NOMO-1 treated with dmso at 0.1 percent for 144 hours (cell line): ENCODE measurements at regions not wholly inside any gene's neighbourhood (a gene's known extent, or its start where the extent isn't known, plus 50 kb on each side); places are given as distances from the start of the nearest gene placed in this dataset.
"Not testable (repeated sequence)": the region's sequence is repeated elsewhere in the genome, so short reads cannot be mapped to it uniquely, and the experiment has no call there.

ENCODE experiments used
- DNase-seq: peaks from one replicate; lab custom pipeline; 2025; ENCODE audit not compliant: unreplicated experiment; lab: John Stamatoyannopoulos, UW

DNA sequence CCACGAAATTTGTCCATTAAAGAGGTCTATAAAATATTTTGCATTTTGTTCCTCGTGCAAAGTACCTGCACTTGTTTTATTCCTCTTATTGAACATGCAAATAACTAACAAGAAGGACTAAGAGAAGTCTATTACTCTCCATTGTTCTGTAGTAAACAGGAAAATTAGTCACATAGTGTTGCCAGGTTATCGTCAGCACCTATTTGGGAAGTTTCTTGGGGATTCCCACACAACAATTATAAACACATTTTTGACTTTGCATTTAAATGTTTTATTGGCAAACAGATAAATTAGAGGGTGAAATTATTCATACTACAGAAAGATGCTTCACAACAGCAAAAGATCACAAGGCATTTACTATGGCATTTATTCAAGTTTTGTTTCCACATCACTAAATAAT, 174.5 kb downstream of the ZC3H11B start:
- DNase-seq = no peak

DNA sequence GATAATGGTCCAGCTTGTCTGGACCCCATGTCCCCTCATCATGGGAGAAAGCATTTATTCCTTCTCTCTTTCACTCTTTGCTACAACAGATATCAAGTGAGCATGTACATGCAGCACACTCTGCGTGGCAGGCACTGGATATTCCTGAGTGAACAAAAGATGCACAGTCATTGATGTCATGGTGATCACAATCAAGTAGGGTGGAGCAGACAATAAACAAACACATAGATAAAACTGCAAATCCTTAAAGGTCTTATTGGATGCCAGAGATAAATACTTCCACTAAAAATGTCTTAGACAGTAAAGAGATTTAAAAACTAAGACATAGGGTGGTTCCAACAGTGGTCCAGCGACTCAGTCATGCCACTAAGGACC, 178.0 kb downstream of the ZC3H11B start:
- DNase-seq = no peak

DNA sequence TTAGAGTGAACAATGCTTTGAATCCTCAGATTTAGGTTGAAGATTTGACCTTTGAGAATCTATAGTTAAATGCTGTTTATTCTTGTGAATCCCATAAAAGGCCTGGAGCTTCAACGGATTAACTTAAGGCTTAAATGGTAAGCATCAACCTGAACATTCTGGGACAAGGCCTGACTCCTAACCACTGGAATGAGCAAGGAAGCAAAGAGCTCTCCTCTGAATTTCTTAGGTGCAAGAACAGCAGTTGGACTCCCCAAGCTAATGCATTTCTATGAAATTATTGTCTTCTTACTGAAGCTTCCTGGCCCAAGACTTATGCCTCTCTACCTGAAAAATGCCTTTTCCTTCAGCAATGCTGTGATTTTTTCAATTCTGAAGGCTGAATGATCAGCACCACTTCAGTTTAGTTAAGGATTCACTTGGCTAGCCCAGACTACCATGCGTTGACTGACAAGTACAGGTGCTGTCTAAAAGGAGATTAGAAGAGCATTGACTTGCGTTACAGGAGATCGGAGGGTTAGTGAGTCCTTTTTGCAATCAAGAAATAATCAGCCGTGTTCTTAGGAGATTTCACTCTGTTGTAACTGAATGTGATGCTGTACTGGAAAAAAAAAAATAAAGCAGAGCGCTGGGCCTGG, 178.5 kb downstream of the ZC3H11B start:
- DNase-seq = no peak

DNA sequence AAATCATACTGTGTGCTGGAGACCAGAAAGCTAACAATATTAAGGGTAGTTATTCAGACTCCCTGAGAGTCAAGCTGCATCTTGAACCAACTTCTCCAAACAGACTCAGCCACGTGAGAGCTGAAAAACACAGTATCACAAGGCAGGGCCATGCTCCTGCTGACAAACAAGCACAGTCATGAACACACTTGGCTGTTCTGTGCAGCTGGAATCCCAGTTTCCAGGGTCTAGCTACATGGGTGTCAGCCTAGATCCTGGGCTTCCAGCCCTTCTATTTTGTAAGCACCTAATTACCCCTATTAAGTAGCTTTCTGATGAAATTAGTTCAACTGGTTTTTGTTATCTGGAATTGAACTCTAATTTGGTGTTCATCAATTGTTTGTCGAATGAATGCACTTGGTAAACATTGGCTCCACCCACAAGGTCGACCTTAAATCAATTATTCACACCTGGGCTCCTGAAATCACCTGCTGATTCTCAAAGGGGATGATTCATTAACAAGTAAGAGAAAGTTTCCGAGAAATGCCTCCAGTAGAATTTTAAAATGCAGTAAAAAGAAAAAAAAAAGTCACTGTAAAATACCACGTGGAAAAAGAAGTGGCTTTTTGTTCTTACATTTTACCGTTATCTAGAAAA, 179.3 kb downstream of the ZC3H11B start:
- DNase-seq = no peak

DNA sequence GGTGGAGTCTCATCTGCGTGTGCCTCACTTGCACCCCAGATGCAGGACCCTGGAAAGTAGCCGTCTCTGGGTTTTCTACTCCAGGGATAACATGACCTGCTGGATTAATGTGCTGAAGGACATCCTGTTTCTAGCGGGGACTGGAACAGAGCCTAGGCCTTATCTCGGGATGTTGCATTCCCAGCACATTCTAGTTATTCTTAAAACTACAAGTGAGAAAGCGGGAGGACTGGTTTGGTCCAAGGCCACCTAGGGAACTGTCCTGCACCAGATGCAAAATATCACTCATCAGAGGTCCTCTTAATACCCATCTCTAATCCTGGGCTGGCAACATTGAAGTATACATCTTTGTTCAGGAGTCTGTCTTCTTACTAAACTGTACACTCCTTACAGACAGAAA, 179.9 kb downstream of the ZC3H11B start:
- DNase-seq = no peak

DNA sequence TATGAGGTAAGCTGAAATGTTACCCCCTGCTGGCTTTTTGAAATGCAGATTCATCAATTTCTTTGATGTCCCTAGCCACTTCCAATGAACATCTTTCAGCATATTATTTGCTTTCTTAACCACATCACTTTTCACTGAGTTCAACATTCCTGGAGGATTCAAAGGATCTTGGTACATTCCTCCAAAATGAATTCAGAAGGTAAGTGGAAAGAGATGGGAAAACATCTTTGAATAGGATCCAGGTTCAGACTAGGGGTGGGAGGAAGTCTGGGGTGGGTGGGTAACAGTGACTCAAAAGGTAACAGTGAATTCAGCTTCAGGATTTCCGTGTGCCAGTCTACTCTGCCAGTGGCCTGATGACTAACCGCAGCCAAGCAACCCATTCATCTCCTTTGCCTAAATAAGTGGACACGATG, 180.7 kb downstream of the ZC3H11B start:
- DNase-seq = no peak

DNA sequence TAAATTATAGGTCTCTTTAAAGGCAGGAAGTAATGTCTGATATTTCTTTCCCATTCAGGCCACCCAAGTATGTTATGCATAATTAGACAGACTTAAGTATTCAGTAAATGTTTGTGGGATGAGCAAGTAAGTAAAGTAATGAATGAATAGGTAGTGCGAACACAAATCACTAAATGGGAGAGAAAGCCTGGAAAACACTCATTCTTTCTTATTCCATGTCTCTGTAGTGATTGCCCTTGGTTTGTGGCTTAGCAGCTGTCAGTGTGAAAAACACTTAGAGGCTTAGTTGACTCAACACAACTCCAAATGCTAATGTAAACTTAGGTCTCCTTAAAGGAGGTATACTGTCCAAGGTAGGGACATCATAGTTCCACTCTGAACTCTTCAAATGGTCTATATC, 182.5 kb downstream of the ZC3H11B start:
- DNase-seq = no peak

DNA sequence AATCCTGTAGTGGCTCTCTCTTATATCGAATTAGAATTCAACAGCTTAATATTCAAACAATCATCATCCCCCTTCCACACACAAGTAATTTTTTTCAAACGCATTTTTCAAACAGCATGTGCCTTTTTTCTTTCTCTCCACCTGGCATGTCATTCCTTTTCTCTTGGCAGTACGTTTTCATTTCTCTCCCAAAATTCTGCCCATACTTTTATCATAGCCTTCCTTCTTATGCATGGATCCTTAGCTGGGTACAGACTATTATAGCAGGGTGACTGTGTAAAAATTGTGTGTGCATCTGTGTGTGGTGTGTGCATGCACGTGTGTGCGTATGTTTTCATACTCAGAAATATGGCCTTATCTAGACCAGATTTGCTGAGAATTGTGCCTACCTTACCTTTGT, 184.3 kb downstream of the ZC3H11B start:
- DNase-seq = no peak

DNA sequence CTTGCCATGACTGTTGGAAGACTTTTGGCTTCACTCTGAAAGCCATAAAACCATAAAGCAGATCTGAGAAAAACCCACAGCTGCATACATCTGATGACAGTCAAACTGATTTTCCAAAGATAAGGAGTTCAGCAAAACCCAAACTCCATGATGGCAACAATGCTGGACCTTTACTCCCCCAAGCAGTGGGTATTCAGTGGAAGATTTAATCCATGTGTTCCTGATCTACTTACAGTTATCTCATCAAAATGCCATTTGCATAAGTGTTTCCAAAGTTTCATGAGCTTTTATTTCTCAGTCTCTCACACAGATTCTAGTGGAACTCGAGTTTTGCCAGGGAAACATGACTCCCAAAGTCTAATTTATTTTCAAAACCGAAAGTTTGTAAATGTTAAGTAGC, 184.9 kb downstream of the ZC3H11B start:
- no peak for DNase-seq

DNA sequence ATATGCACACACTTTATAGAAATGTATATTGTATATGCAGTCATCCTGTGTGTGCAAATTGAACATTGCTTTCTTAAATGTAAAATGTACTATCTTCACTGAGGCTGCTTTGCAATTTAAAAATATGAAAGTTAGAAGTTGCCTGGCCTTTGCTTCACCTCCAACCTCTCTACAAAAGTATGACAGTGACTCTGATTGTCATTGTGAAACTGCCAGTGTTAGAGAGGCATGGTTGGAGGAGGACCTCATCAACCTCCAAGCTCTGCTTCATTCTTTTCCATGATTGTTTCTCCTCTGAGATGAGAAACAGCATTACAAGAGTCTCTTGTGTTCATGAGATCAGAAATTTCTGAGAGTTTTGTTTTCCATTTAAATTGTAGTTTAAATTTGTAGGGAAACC, 185.5 kb downstream of the ZC3H11B start:
- no peak for DNase-seq

DNA sequence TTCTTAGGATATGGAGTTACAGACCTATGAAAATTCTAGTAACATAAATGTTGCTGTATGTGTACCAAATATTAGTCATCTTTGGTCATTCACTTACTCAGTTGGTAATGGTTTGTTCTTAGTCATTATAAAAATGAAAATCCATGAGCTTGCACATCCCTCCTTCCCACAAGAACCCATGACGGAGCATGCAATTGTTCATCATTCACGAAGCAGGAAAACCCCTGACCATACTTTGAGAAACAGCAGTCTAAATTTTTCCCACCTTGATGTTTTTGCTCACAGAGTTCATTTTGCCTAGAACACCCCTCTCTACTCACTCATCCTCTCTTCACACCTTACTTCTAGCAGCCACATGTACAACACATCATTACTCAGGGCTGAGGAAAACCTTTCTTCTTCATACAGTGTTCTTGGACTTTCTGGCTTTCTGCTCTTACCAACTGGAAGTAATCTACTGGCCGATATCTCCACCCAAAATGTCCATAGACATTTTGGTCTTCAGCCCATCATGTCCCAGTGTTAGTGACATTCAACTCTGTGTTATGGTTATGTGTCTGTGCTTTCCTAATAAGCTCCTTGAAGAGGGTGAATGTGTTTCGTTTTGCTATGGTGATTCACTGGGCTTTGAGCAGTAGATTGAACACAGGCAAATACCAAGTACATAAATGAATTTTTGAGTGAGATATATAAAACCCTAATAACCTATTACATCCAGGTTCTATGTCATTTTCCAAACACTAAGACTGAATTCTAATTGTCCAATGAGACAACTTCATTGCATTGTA, 189.9 kb downstream of the ZC3H11B start:
- no peak for DNase-seq

DNA sequence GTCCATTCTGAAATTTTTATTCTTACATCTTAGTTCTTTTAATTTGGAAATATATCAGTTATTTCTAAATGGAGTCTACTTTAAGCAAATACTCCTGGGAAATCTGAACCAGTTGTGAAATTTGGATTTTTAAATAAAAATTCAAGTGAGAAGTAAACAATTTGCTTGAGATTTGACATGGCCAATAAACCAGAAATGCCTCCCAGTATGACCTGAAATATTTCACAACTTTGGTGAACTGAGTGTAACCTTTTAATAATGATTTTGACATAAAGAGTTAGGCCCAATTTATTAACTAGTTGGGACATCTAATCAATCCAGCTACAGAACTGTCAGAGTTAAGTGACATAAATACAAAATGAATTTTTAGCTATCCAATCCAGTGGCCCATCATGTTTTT, 192.0 kb downstream of the ZC3H11B start:
- DNase-seq = no peak

DNA sequence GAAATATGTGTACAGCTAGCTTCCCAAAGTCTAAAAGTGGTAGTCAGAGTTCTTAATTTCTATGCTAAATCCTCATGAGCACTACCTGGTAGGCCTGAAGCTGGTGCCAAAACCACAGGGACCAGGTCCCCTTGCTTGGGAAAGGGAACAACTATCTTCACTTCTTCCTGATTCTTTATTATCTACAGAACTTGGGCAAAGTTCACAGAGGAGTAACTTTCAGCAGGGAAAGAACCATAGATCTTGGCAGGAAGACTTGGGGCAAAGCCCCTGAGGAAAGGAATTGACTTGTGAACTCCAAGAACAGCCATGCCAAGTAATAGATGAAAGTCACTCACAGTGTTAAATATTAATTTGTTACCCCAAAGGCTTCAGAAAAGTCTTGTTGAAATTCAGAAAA, 193.0 kb downstream of the ZC3H11B start:
- no peak for DNase-seq

DNA sequence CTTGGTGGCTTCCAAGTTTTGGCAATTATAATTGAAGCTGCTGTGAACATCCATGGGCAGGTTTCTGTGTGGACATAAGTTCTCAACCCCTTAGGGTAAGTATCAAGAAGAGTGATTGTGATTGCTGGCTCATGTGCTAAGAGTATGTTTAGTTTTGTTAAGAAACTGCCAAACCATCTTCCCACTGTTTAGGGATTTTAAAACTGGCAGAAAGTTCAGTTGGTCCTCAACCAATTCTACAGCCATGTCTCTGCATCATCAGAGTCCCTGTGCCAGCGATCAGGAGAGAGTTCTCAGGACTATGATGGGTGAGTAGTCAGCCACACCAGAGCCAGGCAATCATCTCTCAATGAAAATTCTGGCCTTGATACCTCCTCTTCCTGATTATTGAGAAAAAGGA, 193.8 kb downstream of the ZC3H11B start:
- no peak for DNase-seq

DNA sequence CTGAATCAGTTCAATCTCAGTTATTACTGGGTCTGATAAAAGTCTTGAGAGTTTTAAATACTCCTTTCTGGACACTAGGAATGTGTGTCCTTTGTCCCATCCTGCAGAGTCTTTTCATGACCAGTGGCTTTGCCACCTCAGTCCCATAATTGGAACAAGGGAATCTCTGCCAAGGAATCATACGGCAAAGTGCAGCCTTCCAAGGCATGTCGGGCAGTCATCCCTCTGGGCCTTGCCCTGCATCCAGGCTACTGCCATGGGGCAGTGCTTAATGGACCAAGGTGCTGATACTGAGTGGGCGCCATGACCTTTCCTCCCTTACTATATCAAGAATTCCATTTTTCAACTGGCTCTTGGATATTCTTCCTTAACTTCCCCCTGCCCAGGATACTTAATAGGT, 195.3 kb downstream of the ZC3H11B start:
- no peak for DNase-seq

DNA sequence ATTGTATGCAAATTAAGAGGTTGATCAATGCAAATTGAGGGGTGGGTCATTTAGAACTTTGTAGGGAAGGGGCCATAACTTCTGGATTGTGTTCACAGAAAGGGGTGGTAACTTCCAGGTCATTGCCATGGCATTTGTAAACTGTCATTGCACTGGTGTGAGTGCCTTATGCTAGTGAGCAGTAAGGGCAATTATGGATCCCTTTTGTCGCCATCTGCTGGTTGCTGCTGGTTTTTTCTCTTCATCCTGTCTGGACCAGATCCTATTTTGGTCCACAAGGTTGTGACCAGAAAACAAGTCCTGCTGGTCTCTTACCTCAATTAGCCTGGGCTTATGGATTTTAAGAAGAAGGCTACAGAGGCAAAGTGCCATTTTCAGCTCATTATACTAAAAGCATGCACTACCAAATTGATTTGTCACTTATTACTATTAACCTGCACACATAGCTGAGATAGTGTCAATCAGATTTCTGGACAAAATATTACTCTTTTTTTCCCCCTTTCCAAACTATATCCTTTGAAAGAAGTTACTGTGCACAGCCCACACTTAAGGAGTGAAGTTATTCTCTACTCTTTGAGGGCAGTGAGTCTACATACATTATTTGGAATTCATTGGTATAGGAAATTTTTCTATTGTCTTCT, 196.2 kb downstream of the ZC3H11B start:
- no peak for DNase-seq

DNA sequence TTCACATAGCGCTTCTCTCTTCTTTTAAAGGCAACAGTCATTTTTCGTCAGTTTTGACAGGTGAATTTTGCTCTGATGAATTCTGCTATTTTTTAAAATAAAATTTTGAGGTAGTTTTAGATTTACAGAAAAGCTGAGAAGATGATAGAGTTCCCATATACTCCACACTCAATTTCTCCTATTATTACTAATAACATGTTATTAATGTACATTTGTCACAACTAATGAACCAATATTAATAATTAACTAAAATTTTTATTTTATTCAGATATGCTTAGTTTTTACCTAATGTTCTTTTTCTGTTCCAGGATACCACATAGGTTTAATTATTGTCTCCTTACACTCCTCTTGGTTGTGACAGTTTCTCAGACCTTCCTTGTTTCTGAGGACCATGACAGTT, 197.0 kb downstream of the ZC3H11B start:
- no peak for DNase-seq

DNA sequence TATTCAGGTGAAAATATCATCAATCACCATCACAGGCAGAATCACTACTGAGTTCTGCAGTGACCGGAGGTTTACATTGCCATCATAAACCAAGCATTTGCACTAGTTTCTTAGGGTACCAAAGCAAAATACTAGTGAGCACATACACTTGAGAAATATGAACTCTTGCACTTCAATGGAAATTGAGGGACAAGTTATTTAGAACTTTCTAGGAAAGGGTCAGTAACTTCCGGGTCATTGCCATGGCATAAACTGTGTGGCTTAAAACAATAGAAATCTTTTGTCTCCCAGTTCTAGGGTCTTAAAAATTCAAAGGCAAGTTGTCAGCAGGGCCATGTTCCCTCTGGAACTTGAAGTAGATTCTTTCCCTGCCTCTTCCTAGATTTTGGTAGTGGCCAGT, 197.5 kb downstream of the ZC3H11B start:
- DNase-seq = no peak

DNA sequence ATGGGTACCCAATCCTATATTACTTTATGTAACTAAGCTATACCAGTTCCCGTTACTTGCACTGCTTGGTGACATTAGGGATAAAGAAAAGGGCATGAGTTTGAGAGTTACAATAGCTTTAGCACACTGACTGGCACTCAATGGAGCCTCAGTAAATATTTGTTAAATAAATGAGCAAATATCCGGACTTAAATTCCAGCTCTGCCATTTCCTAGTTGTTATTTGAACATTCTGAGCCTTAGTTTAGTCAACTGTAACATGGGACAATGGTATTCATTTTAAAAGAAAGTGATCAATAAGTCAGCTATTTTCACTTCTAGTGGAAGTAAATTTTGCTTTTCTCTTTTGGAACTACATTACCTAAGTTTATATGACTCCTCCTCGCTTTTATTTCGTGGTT, 198.7 kb downstream of the ZC3H11B start:
- no peak for DNase-seq

DNA sequence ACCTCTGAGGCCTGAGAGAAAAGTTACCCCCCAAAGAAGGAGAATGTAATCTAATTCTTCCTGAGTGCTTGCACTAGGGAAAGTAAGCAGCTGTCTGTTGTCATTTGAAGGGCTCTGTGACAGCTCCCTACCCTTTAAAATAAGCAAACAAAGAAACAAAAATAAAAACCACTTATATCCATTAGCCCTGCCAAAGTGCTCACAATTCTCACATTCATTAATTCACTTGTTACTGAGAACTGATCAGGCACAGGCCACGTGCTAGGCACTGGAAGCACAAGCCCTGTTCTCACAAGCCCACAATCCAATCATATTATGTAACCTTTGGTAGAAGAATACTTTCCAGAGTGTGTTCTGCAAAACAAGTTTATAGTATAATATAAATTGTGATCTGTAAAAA, 199.4 kb downstream of the ZC3H11B start:
- DNase-seq = no peak

DNA sequence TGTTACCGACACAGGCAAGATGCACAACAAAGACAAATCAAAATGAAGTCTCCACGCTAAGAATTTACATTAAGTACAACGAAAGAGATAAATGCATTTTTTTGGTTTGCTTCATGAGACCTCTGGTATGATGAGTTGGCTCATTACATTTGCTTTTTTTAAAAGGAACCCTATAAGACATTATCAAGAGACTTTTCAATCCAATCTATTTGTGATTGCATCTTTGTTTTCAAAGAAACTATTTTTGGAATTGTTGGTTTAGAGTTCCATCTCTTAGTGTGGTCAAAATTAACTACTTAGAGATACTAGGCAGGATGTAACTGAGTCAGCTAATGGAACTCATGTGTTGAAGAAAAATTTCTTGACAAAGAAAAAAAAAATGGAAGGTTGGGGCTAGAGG, 200.1 kb downstream of the ZC3H11B start:
- no peak for DNase-seq

DNA sequence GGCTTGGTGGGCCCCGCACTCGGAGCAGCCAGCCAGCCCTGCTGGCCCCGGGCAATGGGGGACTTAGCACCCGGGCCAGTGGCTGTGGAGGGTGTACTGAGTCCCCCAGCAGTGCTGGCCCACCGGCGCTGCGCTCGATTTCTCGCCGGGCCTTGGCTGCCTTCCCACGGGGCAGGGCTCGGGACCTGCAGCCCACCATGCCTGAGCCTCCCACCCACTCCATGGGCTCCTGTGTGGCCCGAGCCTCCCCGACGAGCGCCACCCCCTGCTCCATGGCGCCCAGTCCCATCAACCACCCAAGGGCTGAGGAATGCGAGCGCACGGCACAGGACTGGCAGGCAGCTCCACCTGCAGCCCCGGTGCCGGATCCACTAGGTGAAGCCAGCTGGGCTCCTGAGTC, 202.2 kb downstream of the ZC3H11B start:
- DNase-seq = not testable (repeated sequence)
